HFF-Myc (cell line): ENCODE measurements at regions not wholly inside any gene's neighbourhood (a gene's known extent, or its start where the extent isn't known, plus 50 kb on each side); places are given as distances from the start of the nearest gene placed in this dataset.
A peak's percentile ranks its signal among the peaks of the same experiment; 100 is the strongest.

ENCODE experiments used
- DNase-seq: peaks from one replicate; pipeline ENCODE4 v3.0.0-alpha.2; 2011; ENCODE audit warnings: low read depth; ENCODE audit errors: extremely low read depth
- H3K4me3 ChIP-seq: replicated peaks from 2 replicates; pipeline ENCODE4 v1.5.1; 2011; ENCODE audit warnings: low read depth, mild to moderate bottlenecking, control low read depth, low read length
- TF ChIP-seq, protein P1 (sequence below): IDR thresholded peaks from 2 replicates; pipeline ENCODE4 v1.5.1; 2012; ENCODE audit warnings: mild to moderate bottlenecking, low read depth, low read length, control low read depth; ENCODE audit errors: missing control alignments

DNA sequence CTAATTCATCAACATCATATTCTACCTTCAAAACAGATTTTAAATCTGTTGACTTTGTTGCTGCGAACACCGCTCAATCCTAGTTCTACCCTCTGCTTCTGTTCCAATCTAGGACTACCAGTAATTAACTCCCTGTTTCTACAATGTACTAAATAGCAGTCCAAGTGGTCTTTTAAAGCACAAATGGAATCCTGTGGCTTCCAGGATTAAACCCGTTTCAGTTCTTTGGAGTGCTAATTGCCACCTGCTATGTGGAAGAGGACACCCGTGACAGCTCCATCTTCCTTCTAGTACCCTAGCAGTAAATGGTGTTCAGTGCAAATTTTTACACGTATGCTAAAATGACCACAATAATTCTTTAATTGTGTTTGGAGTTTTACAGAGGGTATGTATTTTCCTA lies 232.1 kb downstream of the TDRD3 start:
- TF ChIP-seq, protein P1, sequence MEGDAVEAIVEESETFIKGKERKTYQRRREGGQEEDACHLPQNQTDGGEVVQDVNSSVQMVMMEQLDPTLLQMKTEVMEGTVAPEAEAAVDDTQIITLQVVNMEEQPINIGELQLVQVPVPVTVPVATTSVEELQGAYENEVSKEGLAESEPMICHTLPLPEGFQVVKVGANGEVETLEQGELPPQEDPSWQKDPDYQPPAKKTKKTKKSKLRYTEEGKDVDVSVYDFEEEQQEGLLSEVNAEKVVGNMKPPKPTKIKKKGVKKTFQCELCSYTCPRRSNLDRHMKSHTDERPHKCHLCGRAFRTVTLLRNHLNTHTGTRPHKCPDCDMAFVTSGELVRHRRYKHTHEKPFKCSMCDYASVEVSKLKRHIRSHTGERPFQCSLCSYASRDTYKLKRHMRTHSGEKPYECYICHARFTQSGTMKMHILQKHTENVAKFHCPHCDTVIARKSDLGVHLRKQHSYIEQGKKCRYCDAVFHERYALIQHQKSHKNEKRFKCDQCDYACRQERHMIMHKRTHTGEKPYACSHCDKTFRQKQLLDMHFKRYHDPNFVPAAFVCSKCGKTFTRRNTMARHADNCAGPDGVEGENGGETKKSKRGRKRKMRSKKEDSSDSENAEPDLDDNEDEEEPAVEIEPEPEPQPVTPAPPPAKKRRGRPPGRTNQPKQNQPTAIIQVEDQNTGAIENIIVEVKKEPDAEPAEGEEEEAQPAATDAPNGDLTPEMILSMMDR, result no peak
- no peak overlapping the region for H3K4me3 ChIP-seq
- DNase-seq, result no peak

DNA sequence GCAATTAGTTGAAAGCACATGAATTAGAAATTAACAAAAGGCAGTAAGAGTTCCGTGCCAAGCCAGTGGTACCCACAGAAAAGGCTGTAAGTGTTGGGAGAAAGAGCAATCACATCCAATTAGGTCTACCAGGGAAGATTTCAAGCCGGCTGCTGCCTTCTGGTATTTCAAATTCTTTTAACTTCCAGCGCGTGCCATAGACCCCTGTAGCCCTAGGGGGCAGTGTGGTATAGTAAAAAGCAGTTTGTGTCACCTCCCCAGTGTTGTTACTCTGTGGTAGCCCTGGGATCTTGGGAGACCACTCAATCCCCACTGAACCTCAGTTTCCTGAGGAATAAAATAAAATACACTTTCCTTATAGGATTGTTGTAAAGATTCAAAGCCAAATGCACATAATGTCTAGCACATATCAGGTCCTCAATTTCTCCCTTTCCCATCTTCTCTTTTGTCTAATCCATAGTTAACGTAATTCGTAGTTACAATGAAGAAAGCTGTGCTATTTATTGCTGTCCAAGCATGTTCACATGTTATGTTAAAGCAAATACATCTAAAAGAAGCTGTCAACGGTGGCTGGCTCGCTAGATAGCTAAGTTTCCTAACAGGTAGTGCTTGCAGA lies 230.2 kb downstream of the TDRD3 start:
- TF ChIP-seq, protein P1, result peak; percentile 63
- DNase-seq, result no peak
- no peak overlapping the region for H3K4me3 ChIP-seq
